ENCODE measurements at regions not wholly inside any gene's neighbourhood (a gene's known extent, or its start where the extent isn't known, plus 50 kb on each side); places are given as distances from the start of the nearest gene placed in this dataset.

DNA sequence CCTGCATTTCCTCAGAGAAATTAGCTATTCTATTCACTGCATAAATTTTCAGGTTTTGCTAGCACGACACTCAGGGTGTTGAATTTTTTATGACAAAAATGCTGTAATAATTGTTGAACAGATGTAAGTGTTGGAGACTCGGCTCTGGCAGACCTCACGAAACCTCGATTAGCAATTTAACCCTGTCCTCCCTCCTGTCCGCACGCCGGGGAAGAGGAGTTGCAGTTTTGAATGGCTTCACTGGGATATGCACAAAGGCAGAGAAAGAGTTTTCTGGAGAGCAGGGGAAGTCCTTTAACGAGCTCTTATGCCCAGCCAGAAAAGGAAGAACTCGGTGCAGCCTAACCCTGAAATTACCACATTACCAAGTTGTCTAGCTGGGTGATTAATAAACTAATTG lies 661.1 kb downstream of the VRK1 start:
- intact Hi-C loops (cut with micrococcal nuclease; ENCODE audit: unreplicated experiment): no loop called here
- no peak for DNase-seq
- no peaks in the 10 kb centered on the region for H3K27me3 Mint-ChIP-seq (ENCODE audit: insufficient read depth, unreplicated experiment)
- ChIA-PET CTCF (no interaction called here), POLR2A (no interaction called here)
- Histone ChIP-seq H3K27me3 (replicated peaks; ENCODE audit: control insufficient read depth, insufficient read depth, low read length) (no peaks in the 10 kb centered on the region), H3K4me3 (ENCODE audit: low read depth, low read length) (no peak overlapping the region), H3K36me3 (ENCODE audit: control insufficient read depth, insufficient read depth, low read length) (no peaks in the 10 kb centered on the region), H3K9me3 (0 out of 2 replicates have a peak, but pooled peaks cover 3% of the 10 kb centered on the region), H3K4me1 (no peaks in the 10 kb centered on the region)
- BruUV-seq (replicated peaks): no TSS peak
- TF ChIP-seq, protein P1, sequence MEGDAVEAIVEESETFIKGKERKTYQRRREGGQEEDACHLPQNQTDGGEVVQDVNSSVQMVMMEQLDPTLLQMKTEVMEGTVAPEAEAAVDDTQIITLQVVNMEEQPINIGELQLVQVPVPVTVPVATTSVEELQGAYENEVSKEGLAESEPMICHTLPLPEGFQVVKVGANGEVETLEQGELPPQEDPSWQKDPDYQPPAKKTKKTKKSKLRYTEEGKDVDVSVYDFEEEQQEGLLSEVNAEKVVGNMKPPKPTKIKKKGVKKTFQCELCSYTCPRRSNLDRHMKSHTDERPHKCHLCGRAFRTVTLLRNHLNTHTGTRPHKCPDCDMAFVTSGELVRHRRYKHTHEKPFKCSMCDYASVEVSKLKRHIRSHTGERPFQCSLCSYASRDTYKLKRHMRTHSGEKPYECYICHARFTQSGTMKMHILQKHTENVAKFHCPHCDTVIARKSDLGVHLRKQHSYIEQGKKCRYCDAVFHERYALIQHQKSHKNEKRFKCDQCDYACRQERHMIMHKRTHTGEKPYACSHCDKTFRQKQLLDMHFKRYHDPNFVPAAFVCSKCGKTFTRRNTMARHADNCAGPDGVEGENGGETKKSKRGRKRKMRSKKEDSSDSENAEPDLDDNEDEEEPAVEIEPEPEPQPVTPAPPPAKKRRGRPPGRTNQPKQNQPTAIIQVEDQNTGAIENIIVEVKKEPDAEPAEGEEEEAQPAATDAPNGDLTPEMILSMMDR (IDR thresholded peaks at IDR 0.05; ENCODE audit: insufficient read depth in 1 of 2, low read depth in 1 of 2, low read length in 1 of 2, severe bottlenecking in 1 of 2, unreplicated experiment in 1 of 2): no peak
- H3K4me3 Mint-ChIP-seq (ENCODE audit: unreplicated experiment): no peak overlapping the region
- peaks cover 10% of the 10 kb centered on the region for H3K9me3 Mint-ChIP-seq (ENCODE audit: unreplicated experiment)
- no peak overlapping the region for H3K27ac Mint-ChIP-seq (ENCODE audit: unreplicated experiment)
- no peaks in the 10 kb centered on the region for H3K36me3 Mint-ChIP-seq (ENCODE audit: insufficient read depth, unreplicated experiment)
- no peaks in the 10 kb centered on the region for H3K4me1 Mint-ChIP-seq (ENCODE audit: low read depth, unreplicated experiment)

DNA sequence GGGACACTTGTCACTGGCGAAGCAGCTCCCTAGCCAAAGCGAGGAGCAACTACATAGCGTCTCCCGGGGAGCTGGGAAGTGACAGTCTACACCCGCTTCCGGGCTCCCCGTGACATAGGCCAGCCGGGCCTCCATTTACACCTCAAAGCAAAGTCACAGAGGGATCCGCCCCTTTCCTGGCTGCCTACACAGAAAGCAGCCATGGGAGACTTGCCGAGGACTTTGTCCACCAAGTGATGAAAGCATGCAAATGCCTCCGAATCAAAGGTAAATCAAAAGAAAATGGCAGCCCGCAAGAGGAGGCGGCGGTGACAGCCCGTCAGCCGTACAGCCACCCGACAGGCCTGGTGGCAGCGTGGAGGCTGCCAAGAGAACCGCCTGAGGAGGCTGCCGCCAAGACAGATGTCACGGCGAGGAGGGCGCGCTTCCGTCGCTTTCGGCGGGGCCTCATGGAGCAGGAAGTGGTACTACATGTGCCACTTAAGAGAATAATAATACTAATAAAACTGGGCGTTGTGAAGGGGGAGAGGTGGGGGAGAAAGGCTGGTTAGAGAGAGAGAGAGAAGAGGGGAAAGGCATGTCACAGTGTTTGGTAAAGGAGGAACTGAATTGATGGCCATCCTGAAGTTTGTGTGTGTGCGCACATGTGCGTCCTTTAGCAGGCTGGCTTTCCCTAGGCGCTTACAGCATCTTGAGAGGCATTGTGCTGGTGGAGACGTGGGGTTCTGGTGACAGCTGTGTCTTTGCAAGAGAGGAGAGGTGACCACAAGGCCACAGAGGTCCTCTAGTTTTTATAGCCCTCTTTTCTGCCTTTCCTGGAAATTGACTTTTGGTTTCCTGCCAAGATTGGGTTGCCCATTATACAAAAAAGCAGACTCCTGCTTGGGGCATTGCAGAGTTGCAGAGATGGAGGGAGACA lies 661.7 kb downstream of the VRK1 start:
- Histone ChIP-seq H3K27me3 (replicated peaks; ENCODE audit: control insufficient read depth, insufficient read depth, low read length) (no peaks in the 10 kb centered on the region), H3K4me1 (no peaks in the 10 kb centered on the region), H3K36me3 (ENCODE audit: control insufficient read depth, insufficient read depth, low read length) (no peaks in the 10 kb centered on the region), H3K4me3 (ENCODE audit: low read depth, low read length) (no peak overlapping the region), H3K9me3 (0 out of 2 replicates have a peak, but pooled peaks cover 3% of the 10 kb centered on the region)
- Mint-ChIP-seq H3K36me3 (ENCODE audit: insufficient read depth, unreplicated experiment) (no peaks in the 10 kb centered on the region), H3K9me3 (ENCODE audit: unreplicated experiment) (peaks cover 10% of the 10 kb centered on the region), H3K27me3 (ENCODE audit: insufficient read depth, unreplicated experiment) (no peaks in the 10 kb centered on the region), H3K4me1 (ENCODE audit: low read depth, unreplicated experiment) (no peaks in the 10 kb centered on the region), H3K27ac (ENCODE audit: unreplicated experiment) (no peak overlapping the region), H3K4me3 (ENCODE audit: unreplicated experiment) (no peak overlapping the region)
- ChIA-PET POLR2A (no interaction called here), CTCF (no interaction called here)
- BruUV-seq (replicated peaks): no TSS peak
- DNase-seq: no peak
- TF ChIP-seq, protein P1 (IDR thresholded peaks at IDR 0.05; ENCODE audit: insufficient read depth in 1 of 2, low read depth in 1 of 2, low read length in 1 of 2, severe bottlenecking in 1 of 2, unreplicated experiment in 1 of 2): no peak
- intact Hi-C loops (cut with micrococcal nuclease; ENCODE audit: unreplicated experiment): no loop called here

DNA sequence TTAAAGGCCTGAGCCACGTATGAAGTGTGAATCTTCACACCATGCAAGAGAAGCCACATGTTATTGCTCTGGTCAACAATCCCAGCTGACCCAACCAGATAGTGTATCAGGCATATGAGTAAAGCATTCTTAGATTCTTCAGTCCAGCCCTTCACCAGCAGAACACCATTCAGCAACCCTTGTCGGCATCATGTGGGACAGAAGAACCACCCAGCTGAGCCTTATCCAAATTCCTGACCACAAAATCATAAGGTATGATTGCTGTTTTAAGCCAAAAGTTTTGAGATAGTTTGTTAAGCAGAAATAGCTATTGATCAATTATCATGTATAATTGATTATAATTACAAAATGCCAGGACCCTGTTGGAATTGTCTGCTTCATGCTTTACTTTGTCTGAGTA lies 664.9 kb downstream of the VRK1 start:
- no TSS peak for BruUV-seq (replicated peaks)

More for the DNA sequence above, 664.9 kb downstream of the VRK1 start:
- Mint-ChIP-seq H3K27me3 (ENCODE audit: insufficient read depth, unreplicated experiment) (peaks cover 2% of the 10 kb centered on the region), H3K27ac (ENCODE audit: unreplicated experiment) (no peak overlapping the region), H3K36me3 (ENCODE audit: insufficient read depth, unreplicated experiment) (no peaks in the 10 kb centered on the region), H3K4me3 (ENCODE audit: unreplicated experiment) (no peak overlapping the region), H3K9me3 (ENCODE audit: unreplicated experiment) (peaks cover 16% of the 10 kb centered on the region), H3K4me1 (ENCODE audit: low read depth, unreplicated experiment) (no peaks in the 10 kb centered on the region)
- ChIA-PET CTCF (no interaction called here), POLR2A (no interaction called here)
- TF ChIP-seq, protein P1 (IDR thresholded peaks at IDR 0.05; ENCODE audit: insufficient read depth in 1 of 2, low read depth in 1 of 2, low read length in 1 of 2, severe bottlenecking in 1 of 2, unreplicated experiment in 1 of 2): no peak
- H3K9me3 ChIP-seq: 0 out of 2 replicates have a peak, but pooled peaks cover 3% of the 10 kb centered on the region
- DNase-seq: no peak
- H3K27me3 ChIP-seq (replicated peaks; ENCODE audit: control insufficient read depth, insufficient read depth, low read length): no peaks in the 10 kb centered on the region
- intact Hi-C loops (cut with micrococcal nuclease; ENCODE audit: unreplicated experiment): no loop called here
- no peaks in the 10 kb centered on the region for H3K36me3 ChIP-seq (ENCODE audit: control insufficient read depth, insufficient read depth, low read length)
- H3K4me3 ChIP-seq (ENCODE audit: low read depth, low read length): no peak overlapping the region
- no peaks in the 10 kb centered on the region for H3K4me1 ChIP-seq

Measured in Caco-2 (cell line).